ENCODE measurements at regions not wholly inside any gene's neighbourhood (a gene's known extent, or its start where the extent isn't known, plus 50 kb on each side); places are given as distances from the start of the nearest gene placed in this dataset.

DNA sequence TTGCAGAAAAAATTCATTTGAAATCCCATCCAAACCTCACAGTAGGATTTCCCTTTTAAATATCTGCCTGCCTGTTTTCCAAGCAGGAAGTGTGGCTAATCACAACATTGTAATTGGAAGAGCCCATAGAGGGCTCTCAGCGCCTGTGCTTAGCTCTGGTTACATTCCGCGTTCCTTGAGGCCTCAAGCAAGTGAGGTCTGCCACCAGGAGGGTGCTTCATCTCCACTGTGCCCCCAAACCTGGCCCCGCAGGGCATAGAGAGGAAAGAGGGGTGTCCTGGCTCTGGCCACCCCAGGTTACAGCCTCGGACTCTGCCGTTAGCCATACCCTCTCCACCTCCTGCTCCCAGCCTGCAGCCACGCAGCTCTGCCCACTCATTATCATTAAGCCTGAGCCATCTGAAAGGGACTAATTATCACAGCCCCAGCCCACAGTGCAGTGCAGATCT is 214.8 kb downstream of the SP3 start:
- ATAC-seq (peak in 1 of 2 donors; percentile 30), DNase-seq (no peak)
- Histone ChIP-seq H3K36me3 (no peaks in the 10 kb centered on the region), H3K4me1 (no peaks in the 10 kb centered on the region), H3K27ac (no peak overlapping the region), H3K4me3 (no peak overlapping the region), H3K27me3 (no peaks in the 10 kb centered on the region), H3K9me3 (no peaks in the 10 kb centered on the region)
- intact Hi-C loops (cut with DNase I; ENCODE audit: low total_unique reads) (no loop called here), in situ Hi-C loops (cut with MboI; ENCODE audit: low sequenced_read_pairs in 4 of 4) (no loop called here)
- TF ChIP-seq POLR2A (IDR thresholded peaks at IDR 0.05), result no peak
- TF ChIP-seq, protein P1, sequence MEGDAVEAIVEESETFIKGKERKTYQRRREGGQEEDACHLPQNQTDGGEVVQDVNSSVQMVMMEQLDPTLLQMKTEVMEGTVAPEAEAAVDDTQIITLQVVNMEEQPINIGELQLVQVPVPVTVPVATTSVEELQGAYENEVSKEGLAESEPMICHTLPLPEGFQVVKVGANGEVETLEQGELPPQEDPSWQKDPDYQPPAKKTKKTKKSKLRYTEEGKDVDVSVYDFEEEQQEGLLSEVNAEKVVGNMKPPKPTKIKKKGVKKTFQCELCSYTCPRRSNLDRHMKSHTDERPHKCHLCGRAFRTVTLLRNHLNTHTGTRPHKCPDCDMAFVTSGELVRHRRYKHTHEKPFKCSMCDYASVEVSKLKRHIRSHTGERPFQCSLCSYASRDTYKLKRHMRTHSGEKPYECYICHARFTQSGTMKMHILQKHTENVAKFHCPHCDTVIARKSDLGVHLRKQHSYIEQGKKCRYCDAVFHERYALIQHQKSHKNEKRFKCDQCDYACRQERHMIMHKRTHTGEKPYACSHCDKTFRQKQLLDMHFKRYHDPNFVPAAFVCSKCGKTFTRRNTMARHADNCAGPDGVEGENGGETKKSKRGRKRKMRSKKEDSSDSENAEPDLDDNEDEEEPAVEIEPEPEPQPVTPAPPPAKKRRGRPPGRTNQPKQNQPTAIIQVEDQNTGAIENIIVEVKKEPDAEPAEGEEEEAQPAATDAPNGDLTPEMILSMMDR (IDR thresholded peaks at IDR 0.05 in 4 of 5, conservative IDR thresholded peaks at IDR 0.05 in 1 of 5), result no peak

DNA sequence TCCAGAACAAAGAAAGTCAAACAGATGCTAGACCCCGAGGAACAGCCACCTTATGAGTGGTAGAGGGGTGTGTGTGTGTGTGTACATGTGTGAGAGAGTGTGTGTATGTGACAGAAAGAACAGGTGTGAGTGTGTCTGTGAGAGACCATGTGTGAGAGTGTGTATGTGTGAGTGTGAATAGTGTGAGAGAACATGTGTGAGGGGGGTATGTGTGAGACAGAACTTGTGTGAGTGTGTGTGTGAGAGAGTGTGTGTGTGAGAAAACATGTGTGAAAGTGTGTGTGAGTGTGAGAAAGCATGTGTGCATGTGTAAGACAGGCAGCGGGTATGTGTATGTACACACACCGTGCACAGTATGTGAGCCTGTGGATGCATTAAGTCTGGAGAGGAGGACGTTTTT is 214.3 kb downstream of the SP3 start:
- H3K27ac ChIP-seq, result no peak overlapping the region
- DNase-seq (no peak), ATAC-seq (no peak)
- H3K27me3 ChIP-seq, result no peaks in the 10 kb centered on the region
- H3K4me3 ChIP-seq, result no peak overlapping the region
- H3K9me3 ChIP-seq, result no peaks in the 10 kb centered on the region
- no peaks in the 10 kb centered on the region for H3K36me3 ChIP-seq
- TF ChIP-seq, protein P1 (IDR thresholded peaks at IDR 0.05 in 4 of 5, conservative IDR thresholded peaks at IDR 0.05 in 1 of 5), result no peak
- in situ Hi-C loops (cut with MboI; ENCODE audit: low sequenced_read_pairs in 4 of 4) (no loop called here), intact Hi-C loops (cut with DNase I; ENCODE audit: low total_unique reads) (no loop called here)
- no peaks in the 10 kb centered on the region for H3K4me1 ChIP-seq

GRCh38 chr2:173751245-173751975 is 213.8 kb downstream of the SP3 start:
- H3K27me3 ChIP-seq, result no peaks in the 10 kb centered on the region
- H3K4me1 ChIP-seq, result no peaks in the 10 kb centered on the region
- in situ Hi-C loops (cut with MboI; ENCODE audit: low sequenced_read_pairs in 4 of 4), result no loop called here
- TF ChIP-seq, protein P1 (IDR thresholded peaks at IDR 0.05 in 4 of 5, conservative IDR thresholded peaks at IDR 0.05 in 1 of 5), result no peak
- TF ChIP-seq POLR2A (IDR thresholded peaks at IDR 0.05), result no peak
- DNase-seq (no peak), ATAC-seq (no peak)
- H3K4me3 ChIP-seq, result no peak overlapping the region
- intact Hi-C loops (cut with DNase I; ENCODE audit: low total_unique reads), result no loop called here
- H3K36me3 ChIP-seq, result no peaks in the 10 kb centered on the region
- no peaks in the 10 kb centered on the region for H3K9me3 ChIP-seq
- H3K27ac ChIP-seq, result no peak overlapping the region

GRCh38 chr2:173752152-173752551 is 213.0 kb downstream of the SP3 start:
- ATAC-seq, result no peak
- Histone ChIP-seq H3K36me3 (no peaks in the 10 kb centered on the region), H3K27me3 (no peaks in the 10 kb centered on the region), H3K4me3 (no peak overlapping the region), H3K9me3 (no peaks in the 10 kb centered on the region), H3K4me1 (no peaks in the 10 kb centered on the region), H3K27ac (no peak overlapping the region)
- no peak for DNase-seq
- in situ Hi-C loops (cut with MboI; ENCODE audit: low sequenced_read_pairs in 4 of 4), result no loop called here
- intact Hi-C loops (cut with DNase I; ENCODE audit: low total_unique reads), result no loop called here
- TF ChIP-seq POLR2A (IDR thresholded peaks at IDR 0.05), result no peak
- TF ChIP-seq, protein P1 (IDR thresholded peaks at IDR 0.05 in 4 of 5, conservative IDR thresholded peaks at IDR 0.05 in 1 of 5), result no peak

DNA sequence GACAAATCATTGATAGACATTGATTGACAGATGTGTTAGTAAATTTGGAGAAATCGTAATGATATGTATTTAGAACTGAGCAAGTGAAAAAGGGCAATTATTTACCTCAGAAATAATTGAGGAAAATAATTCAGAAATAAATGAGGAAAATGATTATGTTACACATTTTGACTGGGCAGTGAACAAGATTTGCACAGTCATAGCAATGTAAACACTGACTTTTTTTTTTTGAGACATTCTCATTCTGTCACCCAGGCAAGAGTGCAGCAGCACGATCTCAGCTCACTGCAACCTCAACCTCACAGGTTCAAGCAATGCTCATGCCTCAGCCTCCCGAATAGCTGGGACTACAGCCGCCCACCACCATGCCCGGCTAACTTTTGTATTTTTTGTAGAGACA is 211.7 kb downstream of the SP3 start:
- Histone ChIP-seq H3K9me3 (no peaks in the 10 kb centered on the region), H3K27me3 (no peaks in the 10 kb centered on the region), H3K4me1 (no peaks in the 10 kb centered on the region), H3K4me3 (no peak overlapping the region), H3K27ac (no peak overlapping the region), H3K36me3 (no peaks in the 10 kb centered on the region)
- no peak for ATAC-seq
- no peak for DNase-seq
- TF ChIP-seq, protein P1 (IDR thresholded peaks at IDR 0.05 in 4 of 5, conservative IDR thresholded peaks at IDR 0.05 in 1 of 5), result no peak
- no peak for TF ChIP-seq POLR2A (IDR thresholded peaks at IDR 0.05)
- in situ Hi-C loops (cut with MboI; ENCODE audit: low sequenced_read_pairs in 4 of 4), result no loop called here
- intact Hi-C loops (cut with DNase I; ENCODE audit: low total_unique reads), result no loop called here
